ENCODE measurements at regions not wholly inside any gene's neighbourhood (a gene's known extent, or its start where the extent isn't known, plus 50 kb on each side); places are given as distances from the start of the nearest gene placed in this dataset.

DNA sequence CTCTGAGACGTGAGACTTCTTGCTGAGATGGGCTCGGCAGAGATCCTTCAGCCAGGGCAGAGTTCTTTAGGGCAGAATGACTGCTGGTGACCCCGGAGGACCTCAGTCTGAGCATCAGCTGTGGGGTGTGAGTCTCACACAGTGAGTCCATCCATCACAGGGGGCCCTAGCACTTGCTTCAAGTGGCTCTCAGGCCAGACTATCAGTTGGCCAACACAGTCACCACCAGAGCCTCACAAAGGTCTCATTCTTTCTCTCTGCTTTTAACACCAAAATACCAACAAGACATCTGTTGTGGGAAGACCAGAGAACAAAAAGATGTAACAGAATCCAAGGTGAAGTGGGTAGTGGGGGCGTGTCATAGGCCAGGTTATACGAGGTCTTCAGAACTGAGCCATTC, 345.6 kb upstream of the NRP1 start:
- TF ChIP-seq, protein P1, sequence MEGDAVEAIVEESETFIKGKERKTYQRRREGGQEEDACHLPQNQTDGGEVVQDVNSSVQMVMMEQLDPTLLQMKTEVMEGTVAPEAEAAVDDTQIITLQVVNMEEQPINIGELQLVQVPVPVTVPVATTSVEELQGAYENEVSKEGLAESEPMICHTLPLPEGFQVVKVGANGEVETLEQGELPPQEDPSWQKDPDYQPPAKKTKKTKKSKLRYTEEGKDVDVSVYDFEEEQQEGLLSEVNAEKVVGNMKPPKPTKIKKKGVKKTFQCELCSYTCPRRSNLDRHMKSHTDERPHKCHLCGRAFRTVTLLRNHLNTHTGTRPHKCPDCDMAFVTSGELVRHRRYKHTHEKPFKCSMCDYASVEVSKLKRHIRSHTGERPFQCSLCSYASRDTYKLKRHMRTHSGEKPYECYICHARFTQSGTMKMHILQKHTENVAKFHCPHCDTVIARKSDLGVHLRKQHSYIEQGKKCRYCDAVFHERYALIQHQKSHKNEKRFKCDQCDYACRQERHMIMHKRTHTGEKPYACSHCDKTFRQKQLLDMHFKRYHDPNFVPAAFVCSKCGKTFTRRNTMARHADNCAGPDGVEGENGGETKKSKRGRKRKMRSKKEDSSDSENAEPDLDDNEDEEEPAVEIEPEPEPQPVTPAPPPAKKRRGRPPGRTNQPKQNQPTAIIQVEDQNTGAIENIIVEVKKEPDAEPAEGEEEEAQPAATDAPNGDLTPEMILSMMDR (conservative IDR thresholded peaks at IDR 0.05; ENCODE audit: low read depth, low read length): no peak
- no peak for TF ChIP-seq EZH2 (IDR thresholded peaks at IDR 0.05; ENCODE audit: borderline replicate concordance, low read depth, low read length, poor library complexity, severe bottlenecking)
